VCaP (cell line): ENCODE measurements at regions not wholly inside any gene's neighbourhood (a gene's known extent, or its start where the extent isn't known, plus 50 kb on each side); places are given as distances from the start of the nearest gene placed in this dataset.
"Not testable (repeated sequence)": the region's sequence is repeated elsewhere in the genome, so short reads cannot be mapped to it uniquely, and the experiment has no call there.

Source experiments
- H3K27ac ChIP-seq: fragments of 450-650 bp; 2 replicates; pipeline ENCODE4 v1.5.1; 2017
- CTCF ChIP-seq: fragments of 450-650 bp; conservative IDR thresholded peaks from 2 replicates; pipeline ENCODE4 v1.5.1; 2017; ENCODE audit warnings: mild to moderate bottlenecking, moderate library complexity

DNA sequence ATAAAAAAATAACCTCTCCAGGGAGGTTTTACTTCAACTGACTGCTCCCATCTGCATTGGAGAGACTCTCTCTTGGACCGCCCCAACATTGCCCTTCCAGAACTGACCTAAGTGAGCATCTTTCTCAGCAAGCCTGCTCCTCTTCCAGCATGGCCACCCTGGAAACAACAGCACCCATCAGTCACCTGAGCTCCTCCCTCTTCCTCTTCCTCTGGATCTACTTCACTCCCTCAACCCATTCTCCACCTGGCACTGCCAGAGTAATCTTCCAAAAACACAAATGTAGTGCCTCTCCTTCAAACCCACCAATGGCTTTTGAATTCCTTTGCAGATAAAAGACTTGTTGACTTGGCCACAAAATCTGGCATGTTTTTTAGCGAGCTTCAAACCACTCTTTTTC is 128.8 kb upstream of the NR2F2 start:
- H3K27ac ChIP-seq = no peak overlapping the region
- no peak for TF ChIP-seq CTCF

DNA sequence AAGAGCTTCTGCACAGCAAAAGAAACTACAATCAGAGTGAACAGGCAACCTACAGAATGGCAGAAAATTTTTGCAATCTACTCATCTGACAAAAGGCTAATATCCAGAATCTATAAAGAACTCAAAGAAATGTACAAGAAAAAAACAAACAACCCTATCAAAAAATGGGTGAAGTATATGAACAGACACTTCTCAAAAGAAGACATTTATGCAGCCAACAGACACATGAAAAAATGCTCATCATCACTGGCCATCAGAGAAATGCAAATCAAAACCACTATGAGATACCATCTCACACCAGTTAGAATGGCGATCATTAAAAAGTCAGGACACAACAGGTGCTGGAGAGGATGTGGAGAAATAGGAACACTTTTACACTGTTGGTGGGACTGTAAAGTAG is 124.9 kb upstream of the NR2F2 start:
- H3K27ac ChIP-seq = not testable (repeated sequence)

- no peak overlapping the region for H3K27ac ChIP-seq
- no peak for TF ChIP-seq CTCF
These were observed 123.0 kb upstream of the NR2F2 start for GRCh38 chr15:96207377-96208006.

- TF ChIP-seq CTCF = no peak
- no peak overlapping the region for H3K27ac ChIP-seq
These were observed 121.2 kb upstream of the NR2F2 start for GRCh38 chr15:96209285-96209735.

DNA sequence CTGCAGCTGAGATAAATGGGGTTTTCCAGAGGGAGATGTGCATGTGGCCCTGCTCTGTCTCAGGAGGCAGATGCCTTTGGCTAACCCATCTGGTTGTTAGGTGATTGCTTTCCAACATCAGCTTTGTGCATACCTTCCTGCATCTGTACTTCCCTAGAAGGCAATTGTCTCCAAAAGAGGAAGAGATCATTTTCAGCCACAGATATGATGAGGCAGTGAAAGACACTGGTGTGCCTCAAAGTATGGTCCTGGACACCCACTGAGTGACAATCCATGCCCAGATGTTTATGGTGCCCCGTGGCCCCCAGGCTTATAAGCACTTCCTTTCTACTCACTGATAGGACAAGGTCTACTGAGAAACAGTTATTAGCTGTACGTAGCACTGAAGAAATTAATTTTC is 117.5 kb upstream of the NR2F2 start:
- TF ChIP-seq CTCF = no peak
- H3K27ac ChIP-seq = no peak overlapping the region

- no peak overlapping the region for H3K27ac ChIP-seq
- TF ChIP-seq CTCF = no peak
These were observed 116.6 kb upstream of the NR2F2 start for GRCh38 chr15:96213896-96214295.

GRCh38 chr15:96216481-96216880 is 114.0 kb upstream of the NR2F2 start:
- not testable (repeated sequence) for H3K27ac ChIP-seq

- no peak overlapping the region for H3K27ac ChIP-seq
- TF ChIP-seq CTCF = no peak
These were observed 112.5 kb upstream of the NR2F2 start for GRCh38 chr15:96217983-96218382.
